ENCODE measurements at regions not wholly inside any gene's neighbourhood (a gene's known extent, or its start where the extent isn't known, plus 50 kb on each side); places are given as distances from the start of the nearest gene placed in this dataset.

GRCh38 chr11:119479685-119480275 lies 56.8 kb upstream of the THY1 start:
- H3K27ac ChIP-seq: no peak overlapping the region
- H3K9me3 ChIP-seq (ENCODE audit: low read depth, low read length): no peaks in the 10 kb centered on the region
- TF ChIP-seq POLR2AphosphoS5 (IDR thresholded peaks at IDR 0.05; ENCODE audit: borderline replicate concordance, low read depth, low read length): no peak
- H3K36me3 ChIP-seq (ENCODE audit: insufficient read depth, low read length): no peaks in the 10 kb centered on the region
- H3K9ac ChIP-seq (ENCODE audit: insufficient read length): no peak overlapping the region
- DNase-seq (ENCODE audit: low read depth, low spot score): no peak
- H3K4me3 ChIP-seq: no peak overlapping the region

- H3K4me3 ChIP-seq: no peak overlapping the region
- DNase-seq (ENCODE audit: low read depth, low spot score): no peak
- no peaks in the 10 kb centered on the region for H3K36me3 ChIP-seq (ENCODE audit: insufficient read depth, low read length)
- no peaks in the 10 kb centered on the region for H3K9me3 ChIP-seq (ENCODE audit: low read depth, low read length)
- no peak overlapping the region for H3K27ac ChIP-seq
- H3K9ac ChIP-seq (ENCODE audit: insufficient read length): no peak overlapping the region
- TF ChIP-seq POLR2AphosphoS5 (IDR thresholded peaks at IDR 0.05; ENCODE audit: borderline replicate concordance, low read depth, low read length) (no peak), EZH2 (IDR thresholded peaks at IDR 0.05) (no peak), FOXP2 (optimal IDR thresholded peaks at IDR 0.05; ENCODE audit: control extremely low read depth, extremely low read length, insufficient read depth) (no peak)
Measured at GRCh38 chr11:119478711-119479285, 55.8 kb upstream of the THY1 start.

GRCh38 chr11:119476666-119477331 lies 53.8 kb upstream of the THY1 start:
- no peaks in the 10 kb centered on the region for H3K36me3 ChIP-seq (ENCODE audit: insufficient read depth, low read length)
- DNase-seq (ENCODE audit: low read depth, low spot score): no peak
- no peaks in the 10 kb centered on the region for H3K9me3 ChIP-seq (ENCODE audit: low read depth, low read length)
- no peak overlapping the region for H3K4me3 ChIP-seq
- TF ChIP-seq POLR2AphosphoS5 (IDR thresholded peaks at IDR 0.05; ENCODE audit: borderline replicate concordance, low read depth, low read length) (no peak), EZH2 (IDR thresholded peaks at IDR 0.05) (no peak), FOXP2 (optimal IDR thresholded peaks at IDR 0.05; ENCODE audit: control extremely low read depth, extremely low read length, insufficient read depth) (no peak)
- no peak overlapping the region for H3K9ac ChIP-seq (ENCODE audit: insufficient read length)
- H3K27ac ChIP-seq: no peak overlapping the region

GRCh38 chr11:119476038-119476437 lies 53.1 kb upstream of the THY1 start:
- Histone ChIP-seq H3K9me3 (ENCODE audit: low read depth, low read length) (no peaks in the 10 kb centered on the region), H3K9ac (ENCODE audit: insufficient read length) (no peak overlapping the region), H3K4me3 (no peak overlapping the region), H3K36me3 (ENCODE audit: insufficient read depth, low read length) (no peaks in the 10 kb centered on the region), H3K27ac (no peak overlapping the region)
- TF ChIP-seq FOXP2 (optimal IDR thresholded peaks at IDR 0.05; ENCODE audit: control extremely low read depth, extremely low read length, insufficient read depth) (no peak), EZH2 (IDR thresholded peaks at IDR 0.05) (no peak), POLR2AphosphoS5 (IDR thresholded peaks at IDR 0.05; ENCODE audit: borderline replicate concordance, low read depth, low read length) (no peak)
- DNase-seq (ENCODE audit: low read depth, low spot score): no peak

GRCh38 chr11:119474682-119475596 lies 52.0 kb upstream of the THY1 start:
- H3K36me3 ChIP-seq (ENCODE audit: insufficient read depth, low read length): no peaks in the 10 kb centered on the region
- H3K4me3 ChIP-seq: no peak overlapping the region
- H3K9ac ChIP-seq (ENCODE audit: insufficient read length): no peak overlapping the region
- no peak for DNase-seq (ENCODE audit: low read depth, low spot score)
- H3K27ac ChIP-seq: no peak overlapping the region
- TF ChIP-seq EZH2 (IDR thresholded peaks at IDR 0.05) (no peak), FOXP2 (optimal IDR thresholded peaks at IDR 0.05; ENCODE audit: control extremely low read depth, extremely low read length, insufficient read depth) (no peak), POLR2AphosphoS5 (IDR thresholded peaks at IDR 0.05; ENCODE audit: borderline replicate concordance, low read depth, low read length) (no peak)
- H3K9me3 ChIP-seq (ENCODE audit: low read depth, low read length): no peaks in the 10 kb centered on the region

GRCh38 chr11:119473901-119474681 lies 51.1 kb upstream of the THY1 start:
- H3K36me3 ChIP-seq (ENCODE audit: insufficient read depth, low read length): no peaks in the 10 kb centered on the region
- TF ChIP-seq FOXP2 (optimal IDR thresholded peaks at IDR 0.05; ENCODE audit: control extremely low read depth, extremely low read length, insufficient read depth) (no peak), POLR2AphosphoS5 (IDR thresholded peaks at IDR 0.05; ENCODE audit: borderline replicate concordance, low read depth, low read length) (no peak), EZH2 (IDR thresholded peaks at IDR 0.05) (no peak)
- H3K27ac ChIP-seq: no peak overlapping the region
- no peaks in the 10 kb centered on the region for H3K9me3 ChIP-seq (ENCODE audit: low read depth, low read length)
- DNase-seq (ENCODE audit: low read depth, low spot score): no peak
- no peak overlapping the region for H3K4me3 ChIP-seq
- no peak overlapping the region for H3K9ac ChIP-seq (ENCODE audit: insufficient read length)

GRCh38 chr11:119473226-119473625 lies 50.3 kb upstream of the THY1 start:
- no peaks in the 10 kb centered on the region for H3K9me3 ChIP-seq (ENCODE audit: low read depth, low read length)
- H3K36me3 ChIP-seq (ENCODE audit: insufficient read depth, low read length): no peaks in the 10 kb centered on the region
- no peak overlapping the region for H3K4me3 ChIP-seq
- H3K9ac ChIP-seq (ENCODE audit: insufficient read length): no peak overlapping the region
- DNase-seq (ENCODE audit: low read depth, low spot score): no peak
- H3K27ac ChIP-seq: no peak overlapping the region
- TF ChIP-seq EZH2 (IDR thresholded peaks at IDR 0.05): no peak
- no peak for TF ChIP-seq FOXP2 (optimal IDR thresholded peaks at IDR 0.05; ENCODE audit: control extremely low read depth, extremely low read length, insufficient read depth)
- TF ChIP-seq POLR2AphosphoS5 (IDR thresholded peaks at IDR 0.05; ENCODE audit: borderline replicate concordance, low read depth, low read length): no peak

Measured in SK-N-MC (cell line).